H1 (cell line): ENCODE measurements at regions not wholly inside any gene's neighbourhood (a gene's known extent, or its start where the extent isn't known, plus 50 kb on each side); places are given as distances from the start of the nearest gene placed in this dataset.

Experiments used
- CTCF ChIA-PET: fragments of 300-600 bp; sonication (Branson Sonifier 250); formaldehyde crosslinking; loops from one replicate; lab custom pipeline; 2021; ENCODE audit not compliant: partially characterized antibody; lab: Charles Lee
- POLR2A ChIA-PET: fragments of 300-600 bp; sonication (Branson Sonifier 250); formaldehyde crosslinking; loops from one replicate; lab custom pipeline; 2021; ENCODE audit warnings: inconsistent platforms; ENCODE audit not compliant: partially characterized antibody; lab: Charles Lee
- DNase-seq, 2 experiments: peaks; one replicate each; pipeline versions ENCODE4 v3.0.0 to v3.0.0-alpha.2; 2010 to 2022; ENCODE audit warnings: low spot score in 2 of 2, low read depth in 1 of 2, mixed read lengths in 1 of 2
- FAIRE-seq: peaks from 2 replicates; lab custom pipeline; 2011; peaks lifted over from hg19 to GRCh38; lab: Jason Lieb, UNC
- H2AFZ ChIP-seq: 2 replicates; pipeline ENCODE4 v1.8.1; 2012; ENCODE audit warnings: low read length, inconsistent platforms
- H2AK5ac ChIP-seq: 2 replicates; pipeline ENCODE4 v1.6.1; 2013; ENCODE audit warnings: low read depth, low read length
- H2BK120ac ChIP-seq: replicated peaks from 2 replicates; pipeline ENCODE3; 2013; ENCODE audit warnings: low read depth, low read length, inconsistent platforms
- H2BK12ac ChIP-seq: 2 replicates; pipeline ENCODE4 v1.6.1; 2013; ENCODE audit warnings: low read depth, low read length
- H2BK15ac ChIP-seq: 2 replicates; pipeline ENCODE4 v1.6.1; 2013; ENCODE audit warnings: low read length
- H2BK20ac ChIP-seq: 2 replicates; pipeline ENCODE4 v1.6.1; 2013; ENCODE audit warnings: low read length
- H2BK5ac ChIP-seq: 2 replicates; pipeline ENCODE4 v1.6.1; 2013; ENCODE audit warnings: low read depth, low read length
- H3K14ac ChIP-seq: 2 replicates; pipeline ENCODE4 v1.6.1; 2013; ENCODE audit warnings: inconsistent platforms; ENCODE audit not compliant: insufficient read length
- H3K18ac ChIP-seq: 2 replicates; pipeline ENCODE4 v1.6.1; 2013; ENCODE audit warnings: low read length; ENCODE audit errors: extremely low read depth
- H3K23ac ChIP-seq: 2 replicates; pipeline ENCODE4 v1.6.1; 2013; ENCODE audit warnings: inconsistent platforms; ENCODE audit not compliant: insufficient read length
- H3K23me2 ChIP-seq: 2 replicates; pipeline ENCODE4 v1.6.1; 2013; ENCODE audit warnings: low read depth, low read length
- H3K27ac ChIP-seq: 2 replicates; pipeline ENCODE4 v1.6.1; 2011; ENCODE audit warnings: low read depth, low read length, inconsistent platforms
- H3K27me3 ChIP-seq, 4 experiments: replicated peaks in 1 of 4; 1 replicate in 1 of 4; 2 replicates in 3 of 4; pipeline versions ENCODE4 v1.6.1 to v1.8.1; 2011 to 2013; ENCODE audit warnings: low read length in 3 of 4, mild to moderate bottlenecking in 3 of 4, inconsistent platforms in 2 of 4, mixed read lengths in 2 of 4, moderate library complexity in 1 of 4; ENCODE audit not compliant: control insufficient read depth in 3 of 4, insufficient read depth in 3 of 4; ENCODE audit errors: extremely low read depth in 1 of 4
- H3K36me3 ChIP-seq, 4 experiments: 2 replicates each; pipeline versions ENCODE4 v1.6.1 to v1.8.1; 2011 to 2013; ENCODE audit warnings: mild to moderate bottlenecking in 4 of 4, low read length in 3 of 4, moderate library complexity in 2 of 4, control low read depth in 1 of 4, inconsistent platforms in 1 of 4; ENCODE audit not compliant: insufficient read depth in 4 of 4, control insufficient read depth in 2 of 4
- H3K4ac ChIP-seq: replicated peaks from 2 replicates; pipeline ENCODE3; 2013; ENCODE audit warnings: low read length, low read depth, mixed read lengths, inconsistent platforms; ENCODE audit not compliant: insufficient read length
- H3K4me1 ChIP-seq, 4 experiments: replicated peaks in 1 of 4; 1 replicate in 1 of 4; 2 replicates in 3 of 4; pipeline versions ENCODE4 v1.6.1 to v1.8.1; 2011 to 2013; ENCODE audit warnings: low read length in 3 of 4, inconsistent platforms in 2 of 4, mixed read lengths in 1 of 4; ENCODE audit not compliant: insufficient read depth in 4 of 4, control insufficient read depth in 3 of 4
- H3K4me2 ChIP-seq, 2 experiments: 2 replicates each; pipeline versions ENCODE4 v1.6.1 to v1.8.1; 2011 to 2013; ENCODE audit warnings: low read depth in 2 of 2, low read length in 2 of 2, control low read depth in 1 of 2, inconsistent platforms in 1 of 2, mild to moderate bottlenecking in 1 of 2; ENCODE audit not compliant: insufficient read depth in 1 of 2
- H3K4me3 ChIP-seq, 4 experiments: fragments of 200-600, 300-600 bp in 1 of 4; sonication (generic), shearing (Covaris generic), sonication (Bioruptor Twin) in 1 of 4; 2 replicates each; pipeline versions ENCODE4 v1.5.1 to v1.8.1; 2011 to 2016; ENCODE audit warnings: low read length in 4 of 4, low read depth in 3 of 4, control low read depth in 2 of 4, inconsistent platforms in 2 of 4, mild to moderate bottlenecking in 2 of 4, mixed read lengths in 1 of 4, moderate library complexity in 1 of 4; ENCODE audit not compliant: insufficient read depth in 2 of 4; ENCODE audit errors: extremely low read depth in 1 of 4
- H3K56ac ChIP-seq: replicated peaks from 2 replicates; pipeline ENCODE3; 2013; ENCODE audit warnings: low read depth, mild to moderate bottlenecking, mixed read lengths, low read length, inconsistent platforms; ENCODE audit not compliant: insufficient read length
- H3K79me1 ChIP-seq: 2 replicates; pipeline ENCODE4 v1.6.1; 2013; ENCODE audit warnings: low read depth, low read length, control low read depth
- H3K79me2 ChIP-seq, 2 experiments: 2 replicates each; pipeline versions ENCODE4 v1.6.1 to v1.8.1; 2012 to 2013; ENCODE audit warnings: low read length in 2 of 2, mild to moderate bottlenecking in 2 of 2, inconsistent platforms in 1 of 2; ENCODE audit not compliant: insufficient read depth in 2 of 2, control insufficient read depth in 1 of 2
- H3K9ac ChIP-seq, 4 experiments: replicated peaks in 1 of 4; 1 replicate in 1 of 4; 2 replicates in 3 of 4; pipeline versions ENCODE4 v1.6.1 to v1.8.1; 2011 to 2013; ENCODE audit warnings: low read depth in 3 of 4, low read length in 3 of 4, control low read depth in 2 of 4, mild to moderate bottlenecking in 2 of 4, moderate library complexity in 2 of 4, inconsistent platforms in 1 of 4; ENCODE audit errors: extremely low read depth in 1 of 4
- H3K9me3 ChIP-seq, 2 experiments: 2 replicates each; pipeline versions ENCODE4 v1.6.1 to v1.8.1; 2012 to 2013; ENCODE audit warnings: mild to moderate bottlenecking in 2 of 2, moderate library complexity in 2 of 2, control low read depth in 1 of 2, inconsistent platforms in 1 of 2, low read depth in 1 of 2, low read length in 1 of 2, mixed read lengths in 1 of 2; ENCODE audit not compliant: insufficient read depth in 2 of 2
- H4K20me1 ChIP-seq, 2 experiments: replicated peaks in 1 of 2; 2 replicates each; pipeline versions ENCODE3 to v1.8.1; 2011 to 2013; ENCODE audit warnings: inconsistent platforms in 2 of 2, low read length in 2 of 2, mild to moderate bottlenecking in 1 of 2; ENCODE audit not compliant: insufficient read depth in 2 of 2, control insufficient read depth in 1 of 2
- H4K5ac ChIP-seq: 2 replicates; pipeline ENCODE4 v1.6.1; 2013; ENCODE audit warnings: low read length, low read depth, mixed read lengths, inconsistent platforms; ENCODE audit not compliant: insufficient read length
- H4K8ac ChIP-seq: 2 replicates; pipeline ENCODE4 v1.8.0; 2013; ENCODE audit warnings: mild to moderate bottlenecking, moderate library complexity, low read length, inconsistent platforms; ENCODE audit not compliant: insufficient read depth; ENCODE audit errors: extremely low read depth
- H4K91ac ChIP-seq: replicated peaks from 2 replicates; pipeline ENCODE3; 2013; ENCODE audit warnings: low read length, mixed read lengths, inconsistent platforms; ENCODE audit not compliant: insufficient read length
- CTBP2 ChIP-seq: IDR thresholded peaks from 2 replicates; pipeline ENCODE4 v1.7.0; 2011; ENCODE audit warnings: borderline replicate concordance, mild to moderate bottlenecking, moderate library complexity, mixed read lengths, low read length; ENCODE audit not compliant: insufficient read depth, insufficient read length
- JUN ChIP-seq: IDR thresholded peaks from 2 replicates; pipeline ENCODE4 v1.6.1; 2011; ENCODE audit warnings: low read depth, mild to moderate bottlenecking, improper control_type of control experiment, low read length
- RBBP5 ChIP-seq: IDR thresholded peaks from 2 replicates; pipeline ENCODE4 v1.7.1; 2012; ENCODE audit warnings: low read depth, mild to moderate bottlenecking, inconsistent platforms, low read length, moderate library complexity, borderline replicate concordance
- TCF12 ChIP-seq: IDR thresholded peaks from 2 replicates; pipeline ENCODE4 v1.6.1; 2011; ENCODE audit warnings: low read depth, mild to moderate bottlenecking, low read length
- YY1 ChIP-seq: IDR thresholded peaks from 2 replicates; pipeline ENCODE4 v1.6.1; 2011; ENCODE audit warnings: low read depth, mild to moderate bottlenecking, low read length
- WGBS, 2 experiments: shearing (Covaris generic) in 1 of 2; methylation state at CpG; one replicate each; pipeline versions ENCODE4 v1.1.6 to v1.1.7; 2013 to 2015; ENCODE audit warnings: low lambda C conversion rate in 2 of 2, mixed read lengths in 2 of 2, inconsistent platforms in 1 of 2, low coverage in 1 of 2, missing lambda C conversion rate in 1 of 2; ENCODE audit not compliant: insufficient replicate concordance in 2 of 2, insufficient coverage in 1 of 2, insufficient read length in 1 of 2; ENCODE audit errors: extremely low coverage in 1 of 2, missing lambda C conversion rate in 1 of 2; 5-methylcytosine and 5-hydroxymethylcytosine counted together
- TF ChIP-seq, protein P1 (sequence below): IDR thresholded peaks from 2 replicates; pipeline ENCODE4 v1.6.1; 2012; ENCODE audit warnings: inconsistent platforms
- TF ChIP-seq, protein P2 (sequence below), 3 experiments: IDR thresholded peaks; 1 replicate in 2 of 3; 2 replicates in 1 of 3; pipeline versions ENCODE4 v1.5.1 to v1.6.1; 2011; ENCODE audit warnings: low read length in 3 of 3, mild to moderate bottlenecking in 3 of 3, inconsistent platforms in 2 of 3, low read depth in 1 of 3, moderate library complexity in 1 of 3; ENCODE audit not compliant: insufficient read depth in 1 of 3; ENCODE audit errors: control extremely low read depth in 1 of 3

DNA sequence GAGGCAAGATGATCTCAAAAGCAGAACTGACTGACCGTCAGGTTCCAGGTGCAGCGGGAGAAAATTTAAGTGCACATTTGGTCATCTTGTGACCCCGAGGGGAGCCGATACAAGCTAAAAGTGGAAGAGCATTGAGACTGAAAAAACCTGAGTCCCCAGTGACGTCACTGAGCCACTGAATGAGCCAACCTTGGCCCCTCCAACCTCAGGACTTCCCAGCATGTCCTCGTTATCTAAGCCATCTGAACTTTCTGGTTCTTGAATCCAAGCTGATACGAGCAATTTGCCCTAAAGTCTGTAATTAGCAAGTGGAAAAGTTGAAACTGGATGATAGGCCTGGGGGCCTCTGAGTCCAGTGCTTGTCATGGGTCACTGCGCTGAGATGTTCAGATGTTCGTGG is 51.1 kb upstream of the ISX start:
- Histone ChIP-seq H3K56ac (no peak overlapping the region), H2BK5ac (no peak overlapping the region), H3K14ac (no peak overlapping the region), H3K27ac (no peak overlapping the region), H2AK5ac (no peak overlapping the region), H2BK15ac (no peak overlapping the region), H3K4me3 (no peak overlapping the region), H2BK12ac (no peak overlapping the region), H4K8ac (no peak overlapping the region), H3K79me1 (no peaks in the 10 kb centered on the region), H2BK120ac (no peak overlapping the region), H3K9ac (no peak overlapping the region), H3K36me3 (no peaks in the 10 kb centered on the region), H3K4me2 (no peak overlapping the region), H3K23me2 (no peaks in the 10 kb centered on the region), H4K91ac (no peak overlapping the region), H3K4me1 (no peaks in the 10 kb centered on the region), H3K79me2 (no peaks in the 10 kb centered on the region), H3K4ac (no peak overlapping the region), H2BK20ac (no peak overlapping the region), H4K20me1 (no peaks in the 10 kb centered on the region), H3K27me3 (no peaks in the 10 kb centered on the region), H2AFZ (no peak overlapping the region), H3K18ac (no peak overlapping the region), H4K5ac (no peak overlapping the region), H3K9me3 (peaks cover 0 to 3% of the 10 kb centered on the region in 2 experiments; a peak in 1 of 4 replicates), H3K23ac (no peak overlapping the region)
- POLR2A ChIA-PET = no interaction called here
- FAIRE-seq (no peak), DNase-seq (no peak)
- CTCF ChIA-PET = interaction anchor here (0.8 to 3.0 kb wide), 3 partner anchors 9 to 264 kb away, joined by 3 to 17 read pairs (median 5); no protein-coding TSS in a partner anchor
- 87% methylated on average over 9 of the region's 9 CpGs; no CpG with 5 or more reads in 1 of the 2 experiments for WGBS, 2 experiments
- no peak for TF ChIP-seq JUN
- TF ChIP-seq CTBP2 = no peak
- TF ChIP-seq RBBP5 = no peak
- TF ChIP-seq, protein P1, sequence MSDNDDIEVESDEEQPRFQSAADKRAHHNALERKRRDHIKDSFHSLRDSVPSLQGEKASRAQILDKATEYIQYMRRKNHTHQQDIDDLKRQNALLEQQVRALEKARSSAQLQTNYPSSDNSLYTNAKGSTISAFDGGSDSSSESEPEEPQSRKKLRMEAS = no peak
- TF ChIP-seq TCF12 = no peak
- TF ChIP-seq, protein P2, sequence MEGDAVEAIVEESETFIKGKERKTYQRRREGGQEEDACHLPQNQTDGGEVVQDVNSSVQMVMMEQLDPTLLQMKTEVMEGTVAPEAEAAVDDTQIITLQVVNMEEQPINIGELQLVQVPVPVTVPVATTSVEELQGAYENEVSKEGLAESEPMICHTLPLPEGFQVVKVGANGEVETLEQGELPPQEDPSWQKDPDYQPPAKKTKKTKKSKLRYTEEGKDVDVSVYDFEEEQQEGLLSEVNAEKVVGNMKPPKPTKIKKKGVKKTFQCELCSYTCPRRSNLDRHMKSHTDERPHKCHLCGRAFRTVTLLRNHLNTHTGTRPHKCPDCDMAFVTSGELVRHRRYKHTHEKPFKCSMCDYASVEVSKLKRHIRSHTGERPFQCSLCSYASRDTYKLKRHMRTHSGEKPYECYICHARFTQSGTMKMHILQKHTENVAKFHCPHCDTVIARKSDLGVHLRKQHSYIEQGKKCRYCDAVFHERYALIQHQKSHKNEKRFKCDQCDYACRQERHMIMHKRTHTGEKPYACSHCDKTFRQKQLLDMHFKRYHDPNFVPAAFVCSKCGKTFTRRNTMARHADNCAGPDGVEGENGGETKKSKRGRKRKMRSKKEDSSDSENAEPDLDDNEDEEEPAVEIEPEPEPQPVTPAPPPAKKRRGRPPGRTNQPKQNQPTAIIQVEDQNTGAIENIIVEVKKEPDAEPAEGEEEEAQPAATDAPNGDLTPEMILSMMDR (IDR thresholded peaks at IDR 0.05; ENCODE audit: control extremely low read depth in 1 of 3, insufficient read depth in 1 of 3, low read depth in 1 of 3, low read length in 3 of 3) = no peak
- TF ChIP-seq YY1 = no peak
